GM20000 (cell line): ENCODE measurements at regions not wholly inside any gene's neighbourhood (a gene's known extent, or its start where the extent isn't known, plus 50 kb on each side); places are given as distances from the start of the nearest gene placed in this dataset.
"Not testable (repeated sequence)": the region's sequence is repeated elsewhere in the genome, so short reads cannot be mapped to it uniquely, and the experiment has no call there.

Source experiments
- DNase-seq: peaks from one replicate; pipeline ENCODE4 v3.0.0; 2012; ENCODE audit warnings: low spot score
- CTCF ChIP-seq: IDR thresholded peaks from 2 replicates; pipeline ENCODE4 v1.5.1; 2012; ENCODE audit warnings: mild to moderate bottlenecking, control low read depth; ENCODE audit errors: extremely low read depth, missing control alignments

GRCh38 chr4:65227628-65228027 is 442.7 kb downstream of the EPHA5 start:
- no peak for DNase-seq
- TF ChIP-seq CTCF: no peak

- no peak for TF ChIP-seq CTCF
- DNase-seq: no peak
These were observed 446.7 kb downstream of the EPHA5 start for GRCh38 chr4:65223601-65224000.

GRCh38 chr4:65223074-65223473 is 447.2 kb downstream of the EPHA5 start:
- not testable (repeated sequence) for DNase-seq

- DNase-seq: no peak
- TF ChIP-seq CTCF: no peak
These were observed 453.1 kb downstream of the EPHA5 start for GRCh38 chr4:65217179-65217578.

GRCh38 chr4:65202853-65203236 is 467.4 kb downstream of the EPHA5 start:
- no peak for TF ChIP-seq CTCF
- DNase-seq: no peak

GRCh38 chr4:65202165-65202852 is 468.0 kb downstream of the EPHA5 start:
- no peak for DNase-seq
- no peak for TF ChIP-seq CTCF

- no peak for DNase-seq
- TF ChIP-seq CTCF: no peak
These were observed 474.6 kb downstream of the EPHA5 start for GRCh38 chr4:65195666-65196065.

GRCh38 chr4:65195002-65195401 is 475.3 kb downstream of the EPHA5 start:
- DNase-seq: no peak
- no peak for TF ChIP-seq CTCF
